NCI-H226 (cell line): ENCODE measurements at regions not wholly inside any gene's neighbourhood (a gene's known extent, or its start where the extent isn't known, plus 50 kb on each side); places are given as distances from the start of the nearest gene placed in this dataset.
"Not testable (repeated sequence)": the region's sequence is repeated elsewhere in the genome, so short reads cannot be mapped to it uniquely, and the experiment has no call there.

ENCODE experiments used
- DNase-seq: peaks from one replicate; pipeline ENCODE4 v3.0.0-alpha.2; 2015

- peak; percentile 80 for DNase-seq
Observed at GRCh38 chr11:106152013-106152412, 74.6 kb downstream of the AASDHPPT start.

GRCh38 chr11:106152824-106153223 is 75.4 kb downstream of the AASDHPPT start:
- DNase-seq, result peak; percentile 22

GRCh38 chr11:106156290-106156937 is 79.0 kb downstream of the AASDHPPT start:
- DNase-seq, result peak; percentile 36

GRCh38 chr11:106158406-106158805 is 80.9 kb downstream of the AASDHPPT start:
- DNase-seq, result no peak

GRCh38 chr11:106159836-106160235 is 82.4 kb downstream of the AASDHPPT start:
- DNase-seq, result no peak

- no peak for DNase-seq
Observed at GRCh38 chr11:106160494-106160893, 83.0 kb downstream of the AASDHPPT start.

- DNase-seq, result no peak
Observed at GRCh38 chr11:106161775-106162634, 84.5 kb downstream of the AASDHPPT start.

- DNase-seq, result no peak
Observed at GRCh38 chr11:106167085-106167484, 89.6 kb downstream of the AASDHPPT start.

GRCh38 chr11:106172386-106172991 is 95.0 kb downstream of the AASDHPPT start:
- DNase-seq, result no peak

GRCh38 chr11:106173291-106173690 is 95.8 kb downstream of the AASDHPPT start:
- DNase-seq, result no peak

- DNase-seq, result not testable (repeated sequence)
Observed at GRCh38 chr11:106174003-106174402, 96.5 kb downstream of the AASDHPPT start.

GRCh38 chr11:106176817-106177216 is 99.4 kb downstream of the AASDHPPT start:
- DNase-seq, result no peak

GRCh38 chr11:106177311-106177710 is 99.8 kb downstream of the AASDHPPT start:
- DNase-seq, result no peak

- DNase-seq, result no peak
Observed at GRCh38 chr11:106178361-106178760, 100.9 kb downstream of the AASDHPPT start.

- no peak for DNase-seq
Observed at GRCh38 chr11:106179048-106179447, 101.6 kb downstream of the AASDHPPT start.

- DNase-seq, result no peak
Observed at GRCh38 chr11:106186630-106187029, 109.2 kb downstream of the AASDHPPT start.

GRCh38 chr11:106187860-106188456 is 110.5 kb downstream of the AASDHPPT start:
- no peak for DNase-seq

GRCh38 chr11:106193956-106194355 is 116.5 kb downstream of the AASDHPPT start:
- no peak for DNase-seq

GRCh38 chr11:106197438-106197837 is 120.0 kb downstream of the AASDHPPT start:
- DNase-seq, result no peak

- peak; percentile 48 for DNase-seq
Observed at GRCh38 chr11:106202935-106203620, 125.6 kb downstream of the AASDHPPT start.

- DNase-seq, result no peak
Observed at GRCh38 chr11:106208760-106209159, 131.3 kb downstream of the AASDHPPT start.

GRCh38 chr11:106212081-106212480 is 134.6 kb downstream of the AASDHPPT start:
- no peak for DNase-seq

- no peak for DNase-seq
Observed at GRCh38 chr11:106216281-106216680, 138.8 kb downstream of the AASDHPPT start.
